Thymus (tissue), 11 donors: ENCODE measurements at regions not wholly inside any gene's neighbourhood (a gene's known extent, or its start where the extent isn't known, plus 50 kb on each side); places are given as distances from the start of the nearest gene placed in this dataset.

Source experiments
- DNase-seq, 9 donors: peaks; one replicate each; pipeline ENCODE4 v3.0.0-alpha.2; 2013; ENCODE audit warnings: low spot score in 9 of 9, low read depth in 6 of 9, missing footprints in 1 of 9
- H3K27ac ChIP-seq, 2 donors: one replicate each; pipeline ENCODE4 v1.5.1; 2013; ENCODE audit warnings: control low read depth in 1 of 2, low read depth in 1 of 2, low read length in 1 of 2, mild to moderate bottlenecking in 1 of 2, moderate library complexity in 1 of 2
- H3K27me3 ChIP-seq, 2 donors: one replicate each; pipeline ENCODE4 v1.5.1; 2013; ENCODE audit warnings: low read length in 1 of 2; ENCODE audit not compliant: control insufficient read depth in 2 of 2, insufficient read depth in 1 of 2
- H3K36me3 ChIP-seq, 2 donors: one replicate each; pipeline ENCODE4 v1.5.1; 2013; ENCODE audit warnings: low read length in 1 of 2, mild to moderate bottlenecking in 1 of 2, moderate library complexity in 1 of 2; ENCODE audit not compliant: control insufficient read depth in 2 of 2, insufficient read depth in 2 of 2
- H3K4me1 ChIP-seq, 2 donors: one replicate each; pipeline ENCODE4 v1.5.1; 2013; ENCODE audit warnings: low read length in 2 of 2; ENCODE audit not compliant: control insufficient read depth in 2 of 2, insufficient read depth in 2 of 2
- H3K4me3 ChIP-seq, 2 donors: one replicate each; pipeline ENCODE4 v1.5.1; 2013; ENCODE audit warnings: low read length in 2 of 2, control low read depth in 1 of 2, mild to moderate bottlenecking in 1 of 2
- H3K9me3 ChIP-seq, 2 donors: one replicate each; pipeline ENCODE4 v1.5.1; 2013; ENCODE audit warnings: low read length in 1 of 2, mild to moderate bottlenecking in 1 of 2; ENCODE audit not compliant: control insufficient read depth in 2 of 2, insufficient read depth in 1 of 2
- WGBS: extraction: QIAGEN DNeasy Blood & Tissue Kit; methylation state at CpG from one replicate; pipeline ENCODE4 v1.1.7; 2013; 5-methylcytosine and 5-hydroxymethylcytosine counted together
- donor health status: healthy.

DNA sequence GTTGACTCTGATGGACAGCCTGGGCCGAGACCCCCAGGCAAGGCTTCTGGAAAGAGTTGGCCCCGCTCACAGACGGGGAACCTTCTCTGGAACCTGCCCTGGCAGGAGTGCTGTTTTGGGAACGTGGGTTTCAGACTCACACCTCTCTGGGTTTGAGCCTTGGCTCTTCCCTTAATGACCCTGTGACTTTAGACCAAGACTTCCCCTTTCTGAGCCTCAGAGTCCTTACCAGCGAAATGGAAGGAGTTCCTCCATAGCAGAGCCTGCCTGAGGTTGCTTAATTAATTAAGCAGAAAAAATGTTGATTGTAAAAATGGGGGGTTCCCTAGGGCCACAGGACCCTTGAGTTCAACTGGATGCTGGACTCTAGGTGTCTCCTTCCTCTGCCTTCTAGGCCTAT is 408.2 kb downstream of the SEC14L1 start:
- Histone ChIP-seq H3K4me3 (no peak overlapping the region), H3K27ac (no peak overlapping the region), H3K36me3 (no peaks in the 10 kb centered on the region), H3K4me1 (no peaks in the 10 kb centered on the region), H3K27me3 (no peaks in the 10 kb centered on the region), H3K9me3 (no peaks in the 10 kb centered on the region)
- DNase-seq = no peak
- 48% methylated on average over 5 of the region's 5 CpGs for WGBS

- no peaks in the 10 kb centered on the region for H3K4me1 ChIP-seq
- H3K9me3 ChIP-seq = no peaks in the 10 kb centered on the region
- H3K27ac ChIP-seq = no peak overlapping the region
These were observed 408.7 kb upstream of the TNRC6C start for GRCh38 chr17:77549726-77550366.

DNA sequence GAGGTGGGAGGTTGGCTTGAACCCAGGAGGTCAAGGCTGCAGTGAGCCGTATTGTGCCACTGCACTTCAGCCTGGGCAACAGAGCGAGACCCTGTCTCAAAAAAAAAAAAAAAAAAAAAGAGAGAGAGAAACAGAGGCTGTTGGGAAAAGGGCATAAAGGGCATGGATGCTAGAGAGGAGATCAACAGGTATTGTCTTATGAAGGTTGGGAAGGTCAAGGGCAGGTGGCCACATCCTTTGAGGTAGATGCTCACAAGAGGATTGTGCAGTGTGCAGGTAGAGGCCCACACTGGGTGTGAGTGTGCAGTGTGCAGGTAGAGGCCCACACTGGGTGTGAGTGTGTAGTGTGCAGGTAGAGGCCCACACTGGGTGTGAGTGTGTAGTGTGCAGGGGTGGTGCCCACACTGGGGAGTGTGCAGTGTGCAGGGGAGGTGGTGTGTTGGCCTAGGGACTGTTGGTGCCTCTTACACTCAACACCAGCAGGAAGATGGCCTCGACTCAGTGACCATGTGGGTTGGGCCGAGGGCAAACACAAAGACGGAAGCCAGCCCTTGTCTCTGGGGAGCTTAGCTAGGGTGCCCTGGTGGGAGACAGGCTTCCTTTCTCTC is 404.9 kb upstream of the TNRC6C start:
- DNase-seq = no peak
- Histone ChIP-seq H3K27ac (no peak overlapping the region), H3K9me3 (no peaks in the 10 kb centered on the region), H3K27me3 (peaks cover 0 to 16% of the 10 kb centered on the region in 2 donors), H3K4me3 (no peak overlapping the region), H3K4me1 (peaks cover 0 to 2% of the 10 kb centered on the region in 2 donors), H3K36me3 (no peaks in the 10 kb centered on the region)
- WGBS = 86% methylated on average over 5 of the region's 5 CpGs

More at GRCh38 chr17:77549726-77550366, 408.7 kb upstream of the TNRC6C start:
- 85% methylated on average over 10 of the region's 10 CpGs for WGBS
- no peak for DNase-seq
- no peaks in the 10 kb centered on the region for H3K27me3 ChIP-seq
- H3K4me3 ChIP-seq = no peak overlapping the region
- no peaks in the 10 kb centered on the region for H3K36me3 ChIP-seq

DNA sequence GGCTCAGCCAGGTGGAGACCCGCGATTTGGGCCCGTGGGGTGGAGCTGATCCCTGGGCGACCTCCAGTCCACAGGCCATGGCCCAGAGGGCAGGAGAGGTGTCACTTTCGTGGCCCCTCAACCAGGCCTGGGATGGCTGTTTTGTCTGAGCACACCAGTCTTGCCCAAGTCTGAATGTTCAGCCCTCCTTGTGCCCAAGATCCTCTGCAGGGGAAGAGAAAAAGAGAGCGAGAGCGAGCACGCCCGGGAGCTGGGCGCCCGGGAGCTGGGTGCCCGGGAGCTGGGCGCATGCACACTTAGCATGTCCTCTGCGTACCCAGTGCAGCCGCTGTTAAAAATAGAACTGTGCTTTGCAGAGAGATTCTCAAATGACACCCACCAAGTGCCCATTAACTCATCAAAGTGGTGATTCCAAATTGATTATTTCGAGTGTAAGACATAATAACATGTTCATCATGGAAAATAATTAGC is 403.3 kb upstream of the TNRC6C start:
- Histone ChIP-seq H3K36me3 (no peaks in the 10 kb centered on the region), H3K9me3 (no peaks in the 10 kb centered on the region), H3K4me1 (peaks cover 0 to 2% of the 10 kb centered on the region in 2 donors), H3K27me3 (peaks cover 0 to 18% of the 10 kb centered on the region in 2 donors), H3K27ac (no peak overlapping the region), H3K4me3 (no peak overlapping the region)
- DNase-seq = no peak
- WGBS = 96% methylated on average over 16 of the region's 16 CpGs

- no peaks in the 10 kb centered on the region for H3K9me3 ChIP-seq
- H3K4me1 ChIP-seq = peaks cover 0 to 2% of the 10 kb centered on the region in 2 donors
- no peaks in the 10 kb centered on the region for H3K36me3 ChIP-seq
- H3K27me3 ChIP-seq = peaks cover 0 to 18% of the 10 kb centered on the region in 2 donors
- no peak overlapping the region for H3K27ac ChIP-seq
- WGBS = 77% methylated on average over 11 of the region's 11 CpGs
- H3K4me3 ChIP-seq = no peak overlapping the region
- no peak for DNase-seq
These were observed 402.7 kb upstream of the TNRC6C start for GRCh38 chr17:77555741-77556291.

- Histone ChIP-seq H3K36me3 (no peaks in the 10 kb centered on the region), H3K27me3 (peaks cover 0 to 18% of the 10 kb centered on the region in 2 donors), H3K9me3 (no peaks in the 10 kb centered on the region), H3K4me3 (no peak overlapping the region), H3K27ac (no peak overlapping the region), H3K4me1 (peaks cover 0 to 2% of the 10 kb centered on the region in 2 donors)
- no peak for DNase-seq
- WGBS = 96% methylated on average over 14 of the region's 14 CpGs
These were observed 402.0 kb upstream of the TNRC6C start for GRCh38 chr17:77556383-77557061.

DNA sequence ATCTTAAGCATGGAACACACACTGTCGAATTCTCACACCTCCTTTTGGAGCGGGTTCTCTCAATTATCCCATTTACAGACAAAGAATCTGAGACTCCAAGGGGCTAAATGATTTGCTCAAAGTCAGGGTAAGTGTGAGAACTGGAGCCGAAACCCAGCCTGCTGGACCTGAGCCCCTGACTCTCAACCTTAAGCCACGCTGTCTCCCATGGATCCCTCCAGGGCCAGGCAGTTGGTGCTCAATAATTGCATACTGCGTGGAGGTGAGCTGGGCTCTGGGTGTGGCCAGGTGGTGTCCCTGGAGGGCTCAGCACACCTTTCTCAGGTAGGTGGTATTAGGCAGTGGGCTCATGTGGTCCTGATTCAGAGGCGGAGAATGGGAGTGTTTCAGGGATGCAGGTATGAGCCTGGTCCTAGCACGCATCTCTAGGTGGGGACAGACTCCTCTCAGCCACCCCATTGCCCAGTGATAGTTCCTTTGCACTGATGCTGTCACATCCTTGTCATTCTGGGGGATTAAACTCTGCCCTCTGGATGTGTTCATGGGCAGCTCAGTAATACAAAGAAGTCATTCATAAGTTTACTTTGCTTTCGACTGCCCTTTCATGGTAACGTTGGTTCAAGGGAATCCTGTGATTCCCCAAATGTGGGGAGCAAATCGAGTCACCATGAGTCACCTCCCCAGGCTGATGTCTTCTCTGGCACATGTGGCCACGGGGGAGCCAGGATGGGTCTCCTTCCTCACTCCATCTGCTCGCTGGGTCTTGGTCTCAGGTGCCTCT is 399.5 kb upstream of the TNRC6C start:
- peaks cover 0 to 18% of the 10 kb centered on the region in 2 donors for H3K27me3 ChIP-seq
- peaks cover 0 to 2% of the 10 kb centered on the region in 2 donors for H3K4me1 ChIP-seq
- no peak for DNase-seq
- H3K9me3 ChIP-seq = peaks cover 1 to 7% of the 10 kb centered on the region in 2 donors
- H3K4me3 ChIP-seq = no peak overlapping the region
- H3K36me3 ChIP-seq = no peaks in the 10 kb centered on the region
- H3K27ac ChIP-seq = no peak overlapping the region
- 96% methylated on average over 12 of the region's 12 CpGs for WGBS

DNA sequence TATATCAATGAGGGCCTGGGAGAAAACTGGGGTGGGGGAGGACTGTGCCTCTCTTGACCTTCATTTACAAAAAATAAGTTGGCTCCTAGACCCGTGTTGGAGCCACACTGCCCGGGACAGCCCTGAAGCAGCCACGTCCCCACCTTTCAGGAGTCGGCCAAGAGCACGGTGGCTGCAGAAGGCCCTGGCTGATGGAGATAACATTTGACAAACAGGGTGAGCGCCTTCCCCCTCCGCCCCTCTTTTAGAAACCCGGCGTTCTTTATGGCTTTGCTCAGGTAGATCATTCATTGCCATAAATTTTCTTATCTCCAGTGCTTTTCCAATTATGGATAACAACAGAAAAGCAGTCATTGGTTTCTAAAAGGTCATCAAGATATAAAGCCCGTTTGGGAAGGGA is 398.1 kb upstream of the TNRC6C start:
- no peak overlapping the region for H3K4me3 ChIP-seq
- H3K36me3 ChIP-seq = no peaks in the 10 kb centered on the region
- no peak for DNase-seq
- H3K27me3 ChIP-seq = peaks cover 0 to 18% of the 10 kb centered on the region in 2 donors
- H3K4me1 ChIP-seq = no peaks in the 10 kb centered on the region
- peaks cover 1 to 7% of the 10 kb centered on the region in 2 donors for H3K9me3 ChIP-seq
- H3K27ac ChIP-seq = no peak overlapping the region
- 93% methylated on average over 10 of the region's 10 CpGs for WGBS
